ENCODE measurements at regions not wholly inside any gene's neighbourhood (a gene's known extent, or its start where the extent isn't known, plus 50 kb on each side); places are given as distances from the start of the nearest gene placed in this dataset.

GRCh38 chr1:36656271-36656670, 173.6 kb upstream of the CSF3R start:
- no peak for DNase-seq
- WGBS (ENCODE audit: insufficient coverage) = 70% methylated on average over 2 of the region's 2 CpGs
- H3K27me3 ChIP-seq (replicated peaks in 1 of 2; ENCODE audit: control insufficient read depth in 2 of 2, extremely low read depth in 1 of 2, insufficient read depth in 2 of 2, low read length in 1 of 2) = peaks cover 0 to 48% of the 10 kb centered on the region in 2 experiments
- Mint-ChIP-seq H3K27me3 (peaks cover 55 to 57% of the 10 kb centered on the region in 2 donors), H3K4me3 (no peak overlapping the region), H3K4me1 (no peaks in the 10 kb centered on the region), H3K27ac (no peak overlapping the region), H3K9me3 (no peaks in the 10 kb centered on the region), H3K36me3 (no peaks in the 10 kb centered on the region)
- H3K4me3 ChIP-seq (ENCODE audit: control insufficient read depth in 1 of 2, extremely low read depth in 1 of 2, low read length in 1 of 2) = no peak overlapping the region
- no peaks in the 10 kb centered on the region for H3K36me3 ChIP-seq (ENCODE audit: control insufficient read depth in 2 of 2, extremely low read depth in 1 of 2, insufficient read depth in 1 of 2, low read length in 1 of 2)
- ChIA-PET POLR2A (no interaction called here), CTCF (no interaction called here)
- no peaks in the 10 kb centered on the region for H3K9me3 ChIP-seq
- ATAC-seq (replicated peaks in 1 of 4) = no peak
- H3K27ac ChIP-seq (ENCODE audit: low read length) = no peak overlapping the region
- H3K4me1 ChIP-seq (ENCODE audit: control insufficient read depth in 1 of 2, extremely low read depth in 1 of 2, insufficient read depth in 2 of 2, low read length in 2 of 2) = no peaks in the 10 kb centered on the region

- H3K36me3 Mint-ChIP-seq = no peaks in the 10 kb centered on the region
- POLR2A ChIA-PET = no interaction called here
- Histone ChIP-seq H3K27ac (ENCODE audit: low read length) (no peak overlapping the region), H3K4me3 (ENCODE audit: control insufficient read depth in 1 of 2, extremely low read depth in 1 of 2, low read length in 1 of 2) (no peak overlapping the region), H3K4me1 (ENCODE audit: control insufficient read depth in 1 of 2, extremely low read depth in 1 of 2, insufficient read depth in 2 of 2, low read length in 2 of 2) (peaks cover 0 to 2% of the 10 kb centered on the region in 2 experiments), H3K27me3 (replicated peaks in 1 of 2; ENCODE audit: control insufficient read depth in 2 of 2, extremely low read depth in 1 of 2, insufficient read depth in 2 of 2, low read length in 1 of 2) (peaks cover 0 to 53% of the 10 kb centered on the region in 2 experiments), H3K9me3 (no peaks in the 10 kb centered on the region), H3K36me3 (ENCODE audit: control insufficient read depth in 2 of 2, extremely low read depth in 1 of 2, insufficient read depth in 1 of 2, low read length in 1 of 2) (no peaks in the 10 kb centered on the region)
- no peak overlapping the region for H3K4me3 Mint-ChIP-seq
- H3K9me3 Mint-ChIP-seq = no peaks in the 10 kb centered on the region
- ATAC-seq (replicated peaks in 1 of 4) (no peak), DNase-seq (no peak)
- CTCF ChIA-PET = no interaction called here
- peaks cover 59 to 62% of the 10 kb centered on the region in 2 donors for H3K27me3 Mint-ChIP-seq
- 69% methylated on average over 3 of the region's 4 CpGs for WGBS (ENCODE audit: insufficient coverage)
- no peak overlapping the region for H3K27ac Mint-ChIP-seq
- peaks cover 0 to 8% (median 3%) of the 10 kb centered on the region in 3 donors for H3K4me1 Mint-ChIP-seq
Observed at GRCh38 chr1:36654586-36654985, 171.9 kb upstream of the CSF3R start.

- no peaks in the 10 kb centered on the region for H3K9me3 Mint-ChIP-seq
- no peak overlapping the region for H3K4me3 Mint-ChIP-seq
- no peak overlapping the region for H3K4me3 ChIP-seq (ENCODE audit: control insufficient read depth in 1 of 2, extremely low read depth in 1 of 2, low read length in 1 of 2)
- H3K36me3 ChIP-seq (ENCODE audit: control insufficient read depth in 2 of 2, extremely low read depth in 1 of 2, insufficient read depth in 1 of 2, low read length in 1 of 2) = no peaks in the 10 kb centered on the region
- peaks cover 54 to 55% of the 10 kb centered on the region in 2 donors for H3K27me3 Mint-ChIP-seq
- peaks cover 0 to 50% of the 10 kb centered on the region in 2 experiments for H3K27me3 ChIP-seq (replicated peaks in 1 of 2; ENCODE audit: control insufficient read depth in 2 of 2, extremely low read depth in 1 of 2, insufficient read depth in 2 of 2, low read length in 1 of 2)
- H3K27ac Mint-ChIP-seq = no peak overlapping the region
- H3K4me1 ChIP-seq (ENCODE audit: control insufficient read depth in 1 of 2, extremely low read depth in 1 of 2, insufficient read depth in 2 of 2, low read length in 2 of 2) = peaks cover 0 to 2% of the 10 kb centered on the region in 2 experiments
- peaks cover 0 to 8% (median 3%) of the 10 kb centered on the region in 3 donors for H3K4me1 Mint-ChIP-seq
- POLR2A ChIA-PET = no interaction called here
- no peak overlapping the region for H3K27ac ChIP-seq (ENCODE audit: low read length)
- H3K9me3 ChIP-seq = no peaks in the 10 kb centered on the region
- ATAC-seq (replicated peaks in 1 of 4) (no peak), DNase-seq (no peak)
- 79% methylated on average over 7 of the region's 8 CpGs for WGBS (ENCODE audit: insufficient coverage)
- no peaks in the 10 kb centered on the region for H3K36me3 Mint-ChIP-seq
- CTCF ChIA-PET = no interaction called here
Observed at GRCh38 chr1:36653850-36654249, 171.1 kb upstream of the CSF3R start.

GRCh38 chr1:36652586-36652985, 169.9 kb upstream of the CSF3R start:
- peaks cover 0 to 8% (median 3%) of the 10 kb centered on the region in 3 donors for H3K4me1 Mint-ChIP-seq
- WGBS (ENCODE audit: insufficient coverage) = 9% methylated on average over 1 of the region's 2 CpGs
- Histone ChIP-seq H3K27ac (ENCODE audit: low read length) (no peak overlapping the region), H3K9me3 (no peaks in the 10 kb centered on the region), H3K4me3 (ENCODE audit: control insufficient read depth in 1 of 2, extremely low read depth in 1 of 2, low read length in 1 of 2) (no peak overlapping the region), H3K27me3 (replicated peaks in 1 of 2; ENCODE audit: control insufficient read depth in 2 of 2, extremely low read depth in 1 of 2, insufficient read depth in 2 of 2, low read length in 1 of 2) (peaks cover 0 to 46% of the 10 kb centered on the region in 2 experiments), H3K36me3 (ENCODE audit: control insufficient read depth in 2 of 2, extremely low read depth in 1 of 2, insufficient read depth in 1 of 2, low read length in 1 of 2) (no peaks in the 10 kb centered on the region), H3K4me1 (ENCODE audit: control insufficient read depth in 1 of 2, extremely low read depth in 1 of 2, insufficient read depth in 2 of 2, low read length in 2 of 2) (peaks cover 0 to 2% of the 10 kb centered on the region in 2 experiments)
- ATAC-seq (replicated peaks in 1 of 4) (no peak), DNase-seq (no peak)
- CTCF ChIA-PET = no interaction called here
- no peak overlapping the region for H3K4me3 Mint-ChIP-seq
- H3K27me3 Mint-ChIP-seq = peaks cover 57% of the 10 kb centered on the region in 2 donors
- no peak overlapping the region for H3K27ac Mint-ChIP-seq
- no peaks in the 10 kb centered on the region for H3K36me3 Mint-ChIP-seq
- POLR2A ChIA-PET = no interaction called here
- no peaks in the 10 kb centered on the region for H3K9me3 Mint-ChIP-seq

GRCh38 chr1:36652011-36652410, 169.3 kb upstream of the CSF3R start:
- 43% methylated on average over 1 of the region's 2 CpGs for WGBS (ENCODE audit: insufficient coverage)
- Mint-ChIP-seq H3K4me1 (peaks cover 0 to 8% (median 3%) of the 10 kb centered on the region in 3 donors), H3K4me3 (no peak overlapping the region), H3K9me3 (no peaks in the 10 kb centered on the region), H3K27ac (no peak overlapping the region), H3K27me3 (peaks cover 55 to 60% of the 10 kb centered on the region in 2 donors), H3K36me3 (no peaks in the 10 kb centered on the region)
- POLR2A ChIA-PET = no interaction called here
- H3K9me3 ChIP-seq = no peaks in the 10 kb centered on the region
- H3K36me3 ChIP-seq (ENCODE audit: control insufficient read depth in 2 of 2, extremely low read depth in 1 of 2, insufficient read depth in 1 of 2, low read length in 1 of 2) = no peaks in the 10 kb centered on the region
- no peak overlapping the region for H3K27ac ChIP-seq (ENCODE audit: low read length)
- DNase-seq (no peak), ATAC-seq (replicated peaks in 1 of 4) (no peak)
- H3K27me3 ChIP-seq (replicated peaks in 1 of 2; ENCODE audit: control insufficient read depth in 2 of 2, extremely low read depth in 1 of 2, insufficient read depth in 2 of 2, low read length in 1 of 2) = peaks cover 0 to 41% of the 10 kb centered on the region in 2 experiments
- H3K4me1 ChIP-seq (ENCODE audit: control insufficient read depth in 1 of 2, extremely low read depth in 1 of 2, insufficient read depth in 2 of 2, low read length in 2 of 2) = peaks cover 0 to 2% of the 10 kb centered on the region in 2 experiments
- H3K4me3 ChIP-seq (ENCODE audit: control insufficient read depth in 1 of 2, extremely low read depth in 1 of 2, low read length in 1 of 2) = no peak overlapping the region
- CTCF ChIA-PET = no interaction called here

- CTCF ChIA-PET = no interaction called here
- Histone ChIP-seq H3K27me3 (replicated peaks in 1 of 2; ENCODE audit: control insufficient read depth in 2 of 2, extremely low read depth in 1 of 2, insufficient read depth in 2 of 2, low read length in 1 of 2) (peaks cover 0 to 40% of the 10 kb centered on the region in 2 experiments), H3K36me3 (ENCODE audit: control insufficient read depth in 2 of 2, extremely low read depth in 1 of 2, insufficient read depth in 1 of 2, low read length in 1 of 2) (no peaks in the 10 kb centered on the region), H3K4me1 (ENCODE audit: control insufficient read depth in 1 of 2, extremely low read depth in 1 of 2, insufficient read depth in 2 of 2, low read length in 2 of 2) (peaks cover 0 to 2% of the 10 kb centered on the region in 2 experiments), H3K9me3 (no peaks in the 10 kb centered on the region), H3K27ac (ENCODE audit: low read length) (no peak overlapping the region), H3K4me3 (ENCODE audit: control insufficient read depth in 1 of 2, extremely low read depth in 1 of 2, low read length in 1 of 2) (no peak overlapping the region)
- POLR2A ChIA-PET = no interaction called here
- Mint-ChIP-seq H3K9me3 (no peaks in the 10 kb centered on the region), H3K4me3 (no peak overlapping the region), H3K4me1 (peaks cover 0 to 8% (median 3%) of the 10 kb centered on the region in 3 donors), H3K27ac (no peak overlapping the region), H3K36me3 (no peaks in the 10 kb centered on the region), H3K27me3 (peaks cover 57 to 61% of the 10 kb centered on the region in 2 donors)
- ATAC-seq (replicated peaks in 1 of 4) (no peak), DNase-seq (no peak)
- whole genome bisulfite sequencing (ENCODE audit: insufficient coverage) = 52% methylated on average over 2 of the region's 3 CpGs
Observed at GRCh38 chr1:36651176-36651910, 168.6 kb upstream of the CSF3R start.

All from T-cell (primary cell).